Liver (tissue), 8 donors: ENCODE measurements at regions not wholly inside any gene's neighbourhood (a gene's known extent, or its start where the extent isn't known, plus 50 kb on each side); places are given as distances from the start of the nearest gene placed in this dataset.

ENCODE experiments used
- DNase-seq: peaks from one replicate; pipeline ENCODE4 v3.0.0-alpha.2; 2017; ENCODE audit warnings: low spot score
- H3K27ac ChIP-seq, 2 donors: one replicate each; pipeline ENCODE4 v1.7.0; 2013; ENCODE audit warnings: inconsistent platforms in 2 of 2, low read length in 2 of 2, control low read depth in 1 of 2, low read depth in 1 of 2, mild to moderate bottlenecking in 1 of 2
- H3K27me3 ChIP-seq, 4 donors: one replicate each; pipeline versions ENCODE4 v1.6.1 to v1.7.0; 2013; ENCODE audit warnings: low read length in 3 of 4, inconsistent platforms in 1 of 4, mild to moderate bottlenecking in 1 of 4, moderate library complexity in 1 of 4; ENCODE audit not compliant: control insufficient read depth in 4 of 4, insufficient read depth in 4 of 4
- H3K36me3 ChIP-seq, 4 donors: one replicate each; pipeline versions ENCODE4 v1.6.1 to v1.7.0; 2013; ENCODE audit warnings: low read length in 3 of 4, mild to moderate bottlenecking in 3 of 4, low read depth in 1 of 4, moderate library complexity in 1 of 4; ENCODE audit not compliant: control insufficient read depth in 4 of 4, insufficient read depth in 3 of 4
- H3K4me1 ChIP-seq, 4 donors: one replicate each; pipeline versions ENCODE4 v1.6.1 to v1.7.0; 2013; ENCODE audit warnings: low read length in 3 of 4, mild to moderate bottlenecking in 3 of 4, moderate library complexity in 1 of 4; ENCODE audit not compliant: control insufficient read depth in 4 of 4, insufficient read depth in 4 of 4
- H3K4me3 ChIP-seq, 3 donors: one replicate each; pipeline versions ENCODE4 v1.6.1 to v1.7.0; 2013; ENCODE audit warnings: low read length in 3 of 3, control low read depth in 1 of 3, low read depth in 1 of 3, mild to moderate bottlenecking in 1 of 3
- H3K9ac ChIP-seq, 2 donors: one replicate each; pipeline ENCODE4 v1.7.0; 2013; ENCODE audit warnings: low read length in 2 of 2, mild to moderate bottlenecking in 2 of 2, moderate library complexity in 2 of 2, control low read depth in 1 of 2, low read depth in 1 of 2
- H3K9me3 ChIP-seq, 4 donors: one replicate each; pipeline versions ENCODE4 v1.6.1 to v1.7.0; 2013; ENCODE audit warnings: low read length in 3 of 4; ENCODE audit not compliant: control insufficient read depth in 4 of 4
- EGR1 ChIP-seq, 2 donors: IDR thresholded peaks; 2 replicates each; pipeline ENCODE4 v1.6.1; 2016 to 2018; ENCODE audit warnings: antibody characterized with exemption in 2 of 2, low read depth in 2 of 2
- FOXA1 ChIP-seq: IDR thresholded peaks from 2 replicates; pipeline ENCODE4 v1.6.1; 2016; ENCODE audit warnings: antibody characterized with exemption
- FOXA2 ChIP-seq: IDR thresholded peaks from 2 replicates; pipeline ENCODE4 v1.6.1; 2016; ENCODE audit warnings: antibody characterized with exemption
- GABPA ChIP-seq, 2 donors: IDR thresholded peaks in 1 of 2; conservative IDR thresholded peaks in 1 of 2; 2 replicates each; pipeline ENCODE4 v1.6.1; 2016; ENCODE audit warnings: antibody characterized with exemption in 2 of 2, mild to moderate bottlenecking in 1 of 2, moderate library complexity in 1 of 2
- HNF4G ChIP-seq: IDR thresholded peaks from 2 replicates; pipeline ENCODE4 v1.6.1; 2016; ENCODE audit warnings: antibody characterized with exemption
- JUND ChIP-seq, 2 donors: IDR thresholded peaks; 2 replicates each; pipeline ENCODE4 v1.6.1; 2016; ENCODE audit warnings: antibody characterized with exemption in 2 of 2
- NR2F2 ChIP-seq: IDR thresholded peaks from 2 replicates; pipeline ENCODE4 v1.6.1; 2016; ENCODE audit warnings: antibody characterized with exemption
- RAD21 ChIP-seq, 2 donors: IDR thresholded peaks; 2 replicates each; pipeline ENCODE4 v1.6.1; 2016; ENCODE audit warnings: antibody characterized with exemption in 2 of 2, mild to moderate bottlenecking in 2 of 2
- RXRA ChIP-seq, 2 donors: IDR thresholded peaks; 2 replicates each; pipeline ENCODE4 v1.6.1; 2017 to 2018; ENCODE audit warnings: antibody characterized with exemption in 2 of 2, mild to moderate bottlenecking in 1 of 2
- SP1 ChIP-seq: IDR thresholded peaks from 2 replicates; pipeline ENCODE4 v1.6.1; 2018; ENCODE audit warnings: antibody characterized with exemption, mild to moderate bottlenecking
- YY1 ChIP-seq: IDR thresholded peaks from 2 replicates; pipeline ENCODE4 v1.6.1; 2016; ENCODE audit warnings: antibody characterized with exemption, mild to moderate bottlenecking
- WGBS: extraction: QIAGEN DNeasy Blood & Tissue Kit; methylation state at CpG from one replicate; pipeline ENCODE4 v1.1.7; 2013; 5-methylcytosine and 5-hydroxymethylcytosine counted together
- TF ChIP-seq, protein P1 (sequence below): IDR thresholded peaks from 2 replicates; pipeline ENCODE4 v1.6.1; 2016; ENCODE audit warnings: antibody characterized with exemption
- TF ChIP-seq, protein P2 (sequence below): fragments of 150-350 bp; IDR thresholded peaks from 2 replicates; pipeline ENCODE4 v1.5.1; 2017; ENCODE audit warnings: improper control_type of control experiment, low read depth, low read length; ENCODE audit not compliant: missing input control
- TF ChIP-seq, protein P3 (sequence below): IDR thresholded peaks from 2 replicates; pipeline ENCODE4 v1.6.1; 2016; ENCODE audit warnings: antibody characterized with exemption, mild to moderate bottlenecking
- TF ChIP-seq, protein P4 (sequence below): IDR thresholded peaks from 2 replicates; pipeline ENCODE4 v1.6.1; 2016; ENCODE audit warnings: antibody characterized with exemption
- donor health status: healthy.
- donor health status: healthy.
- donor health status: healthy.
- donor health status: healthy.
- donor health status: healthy.

DNA sequence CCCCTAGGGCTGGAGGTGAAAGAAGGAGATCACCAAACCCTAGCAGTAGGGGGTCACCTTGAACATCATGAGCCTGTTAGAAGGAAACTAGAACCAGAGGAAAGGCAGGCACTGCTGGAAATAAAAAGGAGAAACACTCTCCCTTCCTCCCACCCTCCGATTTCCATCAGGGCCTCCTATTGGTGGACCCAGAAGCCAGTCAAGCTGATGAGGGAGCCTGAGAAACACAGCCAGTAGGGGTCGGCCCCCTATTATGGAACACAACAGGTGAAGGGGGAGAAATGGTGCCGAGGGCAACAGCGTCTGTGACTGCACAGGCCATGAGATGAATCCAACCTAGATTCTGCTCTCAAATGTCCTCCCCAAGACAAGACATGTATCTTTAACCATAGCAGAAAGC is 156.1 kb upstream of the LRFN2 start:
- Histone ChIP-seq H3K9ac (no peak overlapping the region), H3K4me1 (no peaks in the 10 kb centered on the region), H3K27ac (no peak overlapping the region), H3K27me3 (no peaks in the 10 kb centered on the region), H3K36me3 (no peaks in the 10 kb centered on the region), H3K4me3 (no peak overlapping the region), H3K9me3 (no peaks in the 10 kb centered on the region)
- TF ChIP-seq EGR1 (IDR thresholded peaks at IDR 0.05; ENCODE audit: low read depth in 2 of 2) (no peak), GABPA (IDR thresholded peaks at IDR 0.05 in 1 of 2, conservative IDR thresholded peaks at IDR 0.05 in 1 of 2) (no peak), HNF4G (no peak), RAD21 (IDR thresholded peaks at IDR 0.05) (no peak), FOXA1 (no peak), YY1 (no peak), FOXA2 (no peak)
- TF ChIP-seq, protein P1, sequence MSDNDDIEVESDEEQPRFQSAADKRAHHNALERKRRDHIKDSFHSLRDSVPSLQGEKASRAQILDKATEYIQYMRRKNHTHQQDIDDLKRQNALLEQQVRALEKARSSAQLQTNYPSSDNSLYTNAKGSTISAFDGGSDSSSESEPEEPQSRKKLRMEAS, result no peak
- TF ChIP-seq, protein P2, sequence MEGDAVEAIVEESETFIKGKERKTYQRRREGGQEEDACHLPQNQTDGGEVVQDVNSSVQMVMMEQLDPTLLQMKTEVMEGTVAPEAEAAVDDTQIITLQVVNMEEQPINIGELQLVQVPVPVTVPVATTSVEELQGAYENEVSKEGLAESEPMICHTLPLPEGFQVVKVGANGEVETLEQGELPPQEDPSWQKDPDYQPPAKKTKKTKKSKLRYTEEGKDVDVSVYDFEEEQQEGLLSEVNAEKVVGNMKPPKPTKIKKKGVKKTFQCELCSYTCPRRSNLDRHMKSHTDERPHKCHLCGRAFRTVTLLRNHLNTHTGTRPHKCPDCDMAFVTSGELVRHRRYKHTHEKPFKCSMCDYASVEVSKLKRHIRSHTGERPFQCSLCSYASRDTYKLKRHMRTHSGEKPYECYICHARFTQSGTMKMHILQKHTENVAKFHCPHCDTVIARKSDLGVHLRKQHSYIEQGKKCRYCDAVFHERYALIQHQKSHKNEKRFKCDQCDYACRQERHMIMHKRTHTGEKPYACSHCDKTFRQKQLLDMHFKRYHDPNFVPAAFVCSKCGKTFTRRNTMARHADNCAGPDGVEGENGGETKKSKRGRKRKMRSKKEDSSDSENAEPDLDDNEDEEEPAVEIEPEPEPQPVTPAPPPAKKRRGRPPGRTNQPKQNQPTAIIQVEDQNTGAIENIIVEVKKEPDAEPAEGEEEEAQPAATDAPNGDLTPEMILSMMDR, result no peak
- TF ChIP-seq, protein P3, sequence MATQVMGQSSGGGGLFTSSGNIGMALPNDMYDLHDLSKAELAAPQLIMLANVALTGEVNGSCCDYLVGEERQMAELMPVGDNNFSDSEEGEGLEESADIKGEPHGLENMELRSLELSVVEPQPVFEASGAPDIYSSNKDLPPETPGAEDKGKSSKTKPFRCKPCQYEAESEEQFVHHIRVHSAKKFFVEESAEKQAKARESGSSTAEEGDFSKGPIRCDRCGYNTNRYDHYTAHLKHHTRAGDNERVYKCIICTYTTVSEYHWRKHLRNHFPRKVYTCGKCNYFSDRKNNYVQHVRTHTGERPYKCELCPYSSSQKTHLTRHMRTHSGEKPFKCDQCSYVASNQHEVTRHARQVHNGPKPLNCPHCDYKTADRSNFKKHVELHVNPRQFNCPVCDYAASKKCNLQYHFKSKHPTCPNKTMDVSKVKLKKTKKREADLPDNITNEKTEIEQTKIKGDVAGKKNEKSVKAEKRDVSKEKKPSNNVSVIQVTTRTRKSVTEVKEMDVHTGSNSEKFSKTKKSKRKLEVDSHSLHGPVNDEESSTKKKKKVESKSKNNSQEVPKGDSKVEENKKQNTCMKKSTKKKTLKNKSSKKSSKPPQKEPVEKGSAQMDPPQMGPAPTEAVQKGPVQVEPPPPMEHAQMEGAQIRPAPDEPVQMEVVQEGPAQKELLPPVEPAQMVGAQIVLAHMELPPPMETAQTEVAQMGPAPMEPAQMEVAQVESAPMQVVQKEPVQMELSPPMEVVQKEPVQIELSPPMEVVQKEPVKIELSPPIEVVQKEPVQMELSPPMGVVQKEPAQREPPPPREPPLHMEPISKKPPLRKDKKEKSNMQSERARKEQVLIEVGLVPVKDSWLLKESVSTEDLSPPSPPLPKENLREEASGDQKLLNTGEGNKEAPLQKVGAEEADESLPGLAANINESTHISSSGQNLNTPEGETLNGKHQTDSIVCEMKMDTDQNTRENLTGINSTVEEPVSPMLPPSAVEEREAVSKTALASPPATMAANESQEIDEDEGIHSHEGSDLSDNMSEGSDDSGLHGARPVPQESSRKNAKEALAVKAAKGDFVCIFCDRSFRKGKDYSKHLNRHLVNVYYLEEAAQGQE, result no peak
- TF ChIP-seq, protein P4, sequence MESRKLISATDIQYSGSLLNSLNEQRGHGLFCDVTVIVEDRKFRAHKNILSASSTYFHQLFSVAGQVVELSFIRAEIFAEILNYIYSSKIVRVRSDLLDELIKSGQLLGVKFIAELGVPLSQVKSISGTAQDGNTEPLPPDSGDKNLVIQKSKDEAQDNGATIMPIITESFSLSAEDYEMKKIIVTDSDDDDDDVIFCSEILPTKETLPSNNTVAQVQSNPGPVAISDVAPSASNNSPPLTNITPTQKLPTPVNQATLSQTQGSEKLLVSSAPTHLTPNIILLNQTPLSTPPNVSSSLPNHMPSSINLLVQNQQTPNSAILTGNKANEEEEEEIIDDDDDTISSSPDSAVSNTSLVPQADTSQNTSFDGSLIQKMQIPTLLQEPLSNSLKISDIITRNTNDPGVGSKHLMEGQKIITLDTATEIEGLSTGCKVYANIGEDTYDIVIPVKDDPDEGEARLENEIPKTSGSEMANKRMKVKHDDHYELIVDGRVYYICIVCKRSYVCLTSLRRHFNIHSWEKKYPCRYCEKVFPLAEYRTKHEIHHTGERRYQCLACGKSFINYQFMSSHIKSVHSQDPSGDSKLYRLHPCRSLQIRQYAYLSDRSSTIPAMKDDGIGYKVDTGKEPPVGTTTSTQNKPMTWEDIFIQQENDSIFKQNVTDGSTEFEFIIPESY, result no peak
- DNase-seq, result no peak
- WGBS, result 67% methylated on average over 4 of the region's 4 CpGs

DNA sequence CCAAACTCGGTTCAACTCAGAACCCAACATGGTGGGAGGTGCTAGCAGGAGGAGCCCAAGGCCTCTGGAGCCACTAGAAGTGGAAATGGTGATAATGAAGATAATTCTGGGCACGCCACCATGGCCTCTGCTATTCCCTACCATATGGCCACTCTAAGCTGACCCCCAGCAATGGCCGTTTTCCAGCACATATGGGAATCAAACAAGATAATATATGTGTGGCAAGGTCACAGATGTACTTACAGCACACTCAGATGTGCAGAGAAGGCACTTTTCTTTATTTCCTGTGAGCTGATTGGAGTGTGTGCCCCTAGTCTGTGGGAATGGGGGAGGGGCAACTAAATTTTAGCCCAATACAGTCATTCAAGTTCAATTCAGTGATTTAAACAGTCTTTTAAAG is 153.4 kb upstream of the LRFN2 start:
- Histone ChIP-seq H3K9me3 (no peaks in the 10 kb centered on the region), H3K27ac (no peak overlapping the region), H3K4me3 (no peak overlapping the region), H3K9ac (no peak overlapping the region), H3K36me3 (no peaks in the 10 kb centered on the region), H3K4me1 (no peaks in the 10 kb centered on the region), H3K27me3 (no peaks in the 10 kb centered on the region)
- DNase-seq, result no peak
- 80% methylated on average over 3 of the region's 3 CpGs for WGBS
- TF ChIP-seq JUND (IDR thresholded peaks at IDR 0.05), result no peak
- TF ChIP-seq, protein P4, result no peak
- no peak for TF ChIP-seq RAD21 (IDR thresholded peaks at IDR 0.05)
- TF ChIP-seq EGR1 (IDR thresholded peaks at IDR 0.05; ENCODE audit: low read depth in 2 of 2), result no peak
- TF ChIP-seq, protein P2, result no peak
- no peak for TF ChIP-seq YY1
- TF ChIP-seq GABPA (IDR thresholded peaks at IDR 0.05 in 1 of 2, conservative IDR thresholded peaks at IDR 0.05 in 1 of 2), result no peak
- TF ChIP-seq SP1, result no peak
- TF ChIP-seq, protein P3, result no peak
- no peak for TF ChIP-seq FOXA2
- TF ChIP-seq NR2F2, result no peak
- TF ChIP-seq, protein P1, result no peak
- no peak for TF ChIP-seq HNF4G
- no peak for TF ChIP-seq RXRA (IDR thresholded peaks at IDR 0.05)
